GM19035 (cell line): ENCODE measurements at regions not wholly inside any gene's neighbourhood (a gene's known extent, or its start where the extent isn't known, plus 50 kb on each side); places are given as distances from the start of the nearest gene placed in this dataset.

Experiments
- ATAC-seq: cut with Tn5 transposase; IDR thresholded peaks from one replicate; pipeline ENCODE4 v1.9.1; 2021; ENCODE audit not compliant: unreplicated experiment

DNA sequence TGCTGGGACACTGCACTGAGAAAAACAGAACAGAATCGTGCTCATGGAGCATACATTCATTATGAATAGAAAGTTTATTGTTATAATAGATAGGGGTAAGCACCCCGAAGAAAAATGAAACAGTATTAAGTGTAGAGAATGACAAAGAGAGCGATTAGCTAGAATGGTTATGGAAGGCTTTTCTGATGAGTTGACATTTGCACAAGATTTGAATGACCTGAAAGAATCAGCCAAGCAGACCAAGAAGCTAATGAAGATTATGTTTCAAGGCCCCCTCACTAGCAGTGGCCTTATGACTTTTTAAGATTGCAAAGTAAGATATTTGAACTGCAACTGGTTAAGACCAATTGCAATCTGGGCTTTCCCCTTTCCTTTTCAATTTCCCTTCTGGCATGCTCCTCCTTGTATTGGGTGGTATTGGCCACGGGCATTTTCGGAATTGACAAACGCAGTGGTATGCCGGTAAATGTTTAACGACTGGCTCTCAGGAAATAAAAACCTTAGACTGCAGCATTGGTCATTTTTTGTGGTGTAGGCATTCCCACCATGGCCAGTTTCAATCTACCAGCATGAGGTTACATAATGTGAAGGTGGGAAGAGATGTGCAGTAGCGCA is 120.0 kb upstream of the CITED2 start:
- ATAC-seq, result no peak

DNA sequence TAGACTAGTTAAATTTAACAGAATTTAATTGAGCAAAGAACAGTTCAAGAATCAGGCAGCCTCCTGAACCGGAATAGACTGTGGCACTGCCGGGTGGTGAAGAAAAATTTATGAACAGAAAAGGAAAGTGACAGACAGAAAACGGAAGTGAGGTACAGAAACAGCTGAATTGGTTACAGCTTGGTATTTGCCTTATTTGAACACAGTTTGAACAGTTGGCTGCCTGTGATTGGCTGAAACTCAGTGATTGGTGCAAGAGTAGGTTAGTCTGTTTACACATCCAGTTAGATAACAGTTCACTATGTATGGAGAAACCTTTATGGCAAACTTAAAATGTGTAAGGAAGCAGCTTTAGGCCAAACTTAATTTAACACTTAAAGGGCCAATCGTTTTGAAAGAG is 116.0 kb upstream of the CITED2 start:
- no peak for ATAC-seq

DNA sequence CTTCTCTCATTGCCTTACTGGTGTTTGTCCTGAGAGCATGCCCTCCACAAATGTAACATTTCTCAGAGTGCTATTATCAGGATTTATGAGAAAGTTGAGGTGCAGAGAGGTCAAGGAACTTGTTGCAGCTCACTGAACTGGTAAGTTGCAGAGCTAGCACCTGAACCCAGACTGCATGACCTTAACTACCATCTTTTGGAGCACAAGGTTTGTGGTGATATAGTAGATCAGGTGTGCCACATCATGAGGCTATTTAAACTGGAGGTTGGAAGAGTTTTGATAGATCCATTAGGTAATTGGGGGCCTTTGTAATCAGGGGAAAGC is 112.0 kb upstream of the CITED2 start:
- no peak for ATAC-seq

DNA sequence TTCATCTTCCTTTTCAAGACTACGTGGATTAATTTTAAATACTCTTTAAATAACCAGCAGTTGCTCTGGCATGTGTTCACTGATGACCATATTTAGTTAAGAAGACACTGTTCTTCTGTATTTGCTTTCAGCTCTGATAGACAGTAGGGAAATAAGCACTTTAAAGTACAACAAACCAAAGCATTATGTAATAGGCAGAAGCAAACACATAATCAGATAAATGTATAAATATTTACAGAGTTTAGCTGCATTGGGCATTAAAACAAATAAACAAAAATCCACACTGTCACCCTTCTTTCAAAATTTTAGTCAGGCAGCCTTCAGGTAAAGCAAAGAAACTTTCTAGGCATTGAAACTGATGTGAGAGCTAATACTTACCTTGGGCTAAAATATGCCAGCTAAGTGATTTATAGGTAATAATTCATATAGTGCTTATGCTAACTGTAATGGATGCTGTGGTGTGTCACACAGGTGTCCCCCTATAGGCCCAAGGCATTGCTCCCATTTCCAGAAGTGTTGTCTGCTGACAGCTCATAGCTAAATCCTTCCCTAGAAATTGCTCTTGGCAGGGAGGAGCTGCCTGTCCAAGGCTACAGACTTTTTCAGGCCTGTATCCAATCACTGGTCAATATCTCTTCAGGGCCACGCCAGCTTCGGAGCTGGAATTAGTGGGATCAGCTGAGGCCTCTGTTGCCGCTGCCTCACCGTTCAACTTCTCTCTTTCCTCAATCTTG is 111.5 kb upstream of the CITED2 start:
- no peak for ATAC-seq

DNA sequence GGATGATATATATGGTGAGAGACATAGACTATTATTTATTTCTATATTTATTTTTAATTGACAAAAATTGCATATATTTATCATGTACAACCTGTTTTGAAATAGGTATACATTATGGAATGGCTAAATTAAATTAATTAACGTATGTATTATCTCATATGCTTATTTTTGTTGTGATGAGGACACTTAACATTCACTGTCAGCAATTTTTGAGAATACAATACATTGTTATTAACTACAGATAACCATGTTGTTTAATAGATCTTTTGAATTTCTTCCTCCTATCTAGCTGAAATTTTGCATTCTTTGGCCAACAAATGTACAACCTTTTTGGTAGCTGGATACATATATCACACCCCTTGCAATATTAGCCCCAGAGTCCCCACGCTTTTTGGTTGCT is 110.7 kb upstream of the CITED2 start:
- ATAC-seq, result no peak

DNA sequence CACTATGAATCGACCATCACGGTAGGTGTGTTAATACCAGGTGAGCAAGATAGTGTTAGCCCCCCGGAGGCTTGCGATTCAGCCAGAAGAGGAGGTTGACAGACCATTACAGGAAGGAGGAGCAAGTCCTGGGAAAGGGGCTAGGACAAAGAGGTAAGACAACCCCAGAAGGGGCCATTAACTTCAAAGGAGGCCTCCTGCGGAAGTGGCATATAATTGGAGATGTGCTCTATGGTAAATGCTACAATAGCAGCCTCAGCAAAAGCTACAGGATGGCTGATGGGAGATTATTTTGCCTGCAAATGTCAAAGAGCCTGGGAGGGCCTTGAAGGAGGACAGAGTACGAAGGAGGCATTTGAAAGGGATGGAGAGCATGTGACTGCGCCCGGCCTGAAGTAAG is 108.6 kb upstream of the CITED2 start:
- ATAC-seq, result no peak

DNA sequence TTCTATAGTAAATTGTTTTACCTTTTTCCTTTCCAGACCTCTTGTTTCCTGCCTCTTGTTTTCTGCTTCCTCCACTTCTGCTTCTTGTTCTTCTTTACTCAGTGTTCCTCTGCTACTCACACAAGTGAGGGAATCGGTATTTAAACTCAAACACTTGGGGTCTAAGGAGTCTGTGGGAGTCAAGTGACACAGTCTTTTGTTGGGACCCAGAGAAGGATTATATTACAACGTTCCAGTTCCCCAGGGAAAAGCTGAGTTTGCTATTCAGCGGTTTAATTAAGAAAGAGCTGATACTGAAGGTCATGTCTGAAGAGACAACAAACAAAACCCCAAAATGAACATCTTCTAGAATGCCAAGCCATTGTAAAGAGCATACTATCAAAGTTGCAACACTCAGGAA is 107.8 kb upstream of the CITED2 start:
- ATAC-seq, result no peak

DNA sequence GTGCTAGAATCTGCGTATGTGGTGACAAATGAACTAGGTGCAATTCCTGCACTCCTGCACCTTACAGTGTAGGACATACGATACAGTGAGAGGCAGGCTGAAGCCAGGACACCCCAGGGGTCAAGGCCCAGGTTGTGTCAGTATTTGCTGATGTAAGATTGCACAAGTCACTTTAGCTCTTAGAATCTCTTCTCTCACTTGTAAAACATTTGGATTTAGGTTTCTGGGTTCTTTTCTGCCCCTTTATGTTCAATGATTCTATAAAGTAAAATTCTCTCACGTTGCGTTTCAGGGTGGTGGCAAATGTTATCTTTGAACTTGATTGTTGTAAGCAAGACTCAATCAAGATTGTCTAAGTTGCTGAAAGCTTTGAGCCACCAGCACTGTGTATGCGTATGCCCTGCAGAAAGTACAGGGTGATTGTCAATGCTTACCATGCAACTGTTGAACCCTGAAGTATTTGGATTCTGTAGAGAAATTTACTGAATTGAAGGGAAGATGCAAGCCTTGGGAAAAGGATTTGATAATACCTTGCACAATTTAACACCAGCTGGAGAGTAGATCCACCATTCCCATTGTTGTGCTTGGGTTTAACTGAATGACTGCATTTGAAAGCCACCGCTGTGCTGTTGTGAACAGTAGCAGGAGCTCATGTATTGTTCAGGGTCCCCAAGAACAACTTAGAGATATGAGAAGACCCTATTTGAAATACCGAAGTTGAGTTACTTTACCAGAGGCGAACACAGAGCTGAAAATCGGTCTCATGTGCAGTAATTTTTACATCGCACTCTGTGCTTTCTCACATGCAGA is 106.1 kb upstream of the CITED2 start:
- no peak for ATAC-seq

DNA sequence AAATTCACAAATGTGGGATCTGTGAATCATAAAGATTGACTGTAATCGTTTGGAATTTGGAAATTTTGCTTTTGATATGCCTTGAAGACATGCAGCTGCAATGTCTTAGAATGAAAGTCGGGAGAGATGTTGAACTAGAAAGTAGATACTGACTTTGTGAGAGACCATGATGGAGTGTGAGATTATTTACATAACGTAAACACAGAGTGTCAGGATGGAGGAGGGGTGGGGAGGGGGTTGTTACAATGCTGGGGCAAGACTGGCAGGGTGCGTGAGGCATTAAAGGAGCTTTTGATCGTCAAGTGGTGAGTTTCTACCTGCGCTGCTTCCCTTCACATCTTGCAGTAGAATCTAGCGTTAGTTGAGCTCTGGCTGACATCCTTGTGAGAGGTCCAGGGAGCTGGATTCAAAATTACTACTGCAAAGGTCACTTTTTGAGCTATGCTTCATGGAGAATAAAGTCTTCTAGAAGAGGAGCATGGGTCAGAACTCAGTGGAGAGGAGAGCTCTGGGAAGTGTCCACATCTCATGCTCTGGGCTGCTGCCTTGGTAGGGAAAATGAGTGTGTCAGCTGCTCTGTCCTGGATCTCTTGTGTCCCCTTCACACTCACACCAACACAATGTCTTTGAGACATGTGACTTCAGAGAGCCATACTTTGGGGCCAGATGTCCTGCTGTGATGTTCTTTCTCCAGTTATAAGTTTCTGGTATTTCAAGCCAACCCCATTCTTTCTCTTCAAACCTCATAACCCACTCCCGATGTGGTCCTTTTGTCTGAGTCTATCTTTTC is 105.2 kb upstream of the CITED2 start:
- no peak for ATAC-seq

DNA sequence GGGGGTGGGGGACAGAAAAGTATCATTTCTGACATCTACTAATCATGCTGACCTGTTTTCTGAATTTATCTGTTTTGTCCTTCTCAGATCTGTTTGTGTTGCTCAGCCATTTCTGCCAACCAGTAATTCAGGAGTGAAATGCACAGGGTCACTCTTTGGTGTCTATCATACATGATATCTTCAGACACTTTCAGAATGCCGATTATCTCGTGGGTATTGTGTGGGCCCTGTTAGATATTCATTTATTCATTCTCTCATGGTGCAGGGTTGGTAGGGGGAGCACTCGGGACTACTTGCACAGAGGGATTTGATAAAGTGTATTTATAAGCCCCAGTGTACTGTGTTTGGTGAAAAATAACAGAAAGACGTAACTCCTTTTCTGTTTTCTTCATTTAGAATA is 101.2 kb upstream of the CITED2 start:
- no peak for ATAC-seq

DNA sequence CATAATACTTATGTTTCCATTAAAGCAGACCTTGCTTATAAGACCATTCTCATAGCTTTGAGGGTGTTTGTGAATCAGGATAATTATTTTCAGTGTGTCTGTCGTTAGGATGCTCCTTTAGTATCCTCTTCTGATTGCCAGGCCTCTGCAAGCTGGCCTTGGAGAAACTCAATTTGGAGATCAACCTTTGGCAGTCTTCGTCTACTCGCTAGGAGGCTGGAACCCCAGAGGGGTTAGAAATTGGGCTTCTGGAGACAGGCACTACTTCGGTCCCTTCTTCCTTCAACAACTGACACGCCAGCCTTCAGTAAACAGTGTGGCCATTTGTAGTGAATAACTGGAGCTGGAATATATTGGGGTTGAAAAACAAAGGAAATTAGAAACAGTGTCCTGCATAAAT is 100.8 kb upstream of the CITED2 start:
- no peak for ATAC-seq

DNA sequence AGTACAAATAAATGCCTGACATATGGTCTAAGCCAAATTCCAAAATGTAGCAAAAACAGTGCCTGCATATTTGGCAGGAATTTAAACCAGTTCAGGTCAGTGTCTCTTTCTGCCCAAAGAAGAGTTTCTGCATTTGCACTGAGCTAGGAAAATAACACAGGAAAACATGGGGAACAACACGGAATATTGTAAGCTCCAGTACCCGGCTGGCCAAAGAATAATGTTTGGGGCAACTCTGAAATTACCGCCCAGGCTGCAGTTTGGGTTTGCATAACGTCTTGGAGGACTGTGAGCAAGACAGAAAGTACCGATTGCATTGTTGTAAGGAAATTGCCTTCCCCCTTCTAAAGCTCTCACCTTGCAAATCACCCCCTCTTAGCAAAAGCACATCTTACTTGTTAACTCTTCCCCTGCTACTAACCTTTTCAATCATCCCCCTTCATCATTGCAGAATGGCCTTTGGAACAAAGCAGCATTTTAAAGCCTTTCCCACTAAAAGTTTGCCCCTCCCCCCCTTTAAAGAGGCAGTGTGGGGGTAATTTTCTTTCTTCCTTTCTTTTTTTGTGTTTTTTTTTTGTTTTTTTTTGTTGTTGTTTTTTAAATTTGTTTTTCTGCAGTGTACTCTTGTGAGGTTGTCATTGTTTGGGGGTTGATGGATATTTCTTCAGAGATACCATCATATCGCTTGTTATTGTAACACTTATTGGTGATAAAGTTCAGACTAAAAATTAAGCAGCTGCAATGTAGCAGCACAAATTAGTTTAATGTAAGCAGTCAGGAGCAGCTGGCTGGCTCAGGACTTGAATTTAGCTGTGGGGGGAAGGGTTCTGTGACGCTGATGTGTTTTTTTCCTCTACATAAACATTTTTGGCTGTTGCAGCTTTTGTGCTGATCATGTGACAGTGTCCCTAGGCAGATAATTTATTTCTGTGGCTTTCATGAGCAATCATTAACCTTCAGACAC is 100.0 kb upstream of the CITED2 start:
- peak; percentile 50 for ATAC-seq

DNA sequence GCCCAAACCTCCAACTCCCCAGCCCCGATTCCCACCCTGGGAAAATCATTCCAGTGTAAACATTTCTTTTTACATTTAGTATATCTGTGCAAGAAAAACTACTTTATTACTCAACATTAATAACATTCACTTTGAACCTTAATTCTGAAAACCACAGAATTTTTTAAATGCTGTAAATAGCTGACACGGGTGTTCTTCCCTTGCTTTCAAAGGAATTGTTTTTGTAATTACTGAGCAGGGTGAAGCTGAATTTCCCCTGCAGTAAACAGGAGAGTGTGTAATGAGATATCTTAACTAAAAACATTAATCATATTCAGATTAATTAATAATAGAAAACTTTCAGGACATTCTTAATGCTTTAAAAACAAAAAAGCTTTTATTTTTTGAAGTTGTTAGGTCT is 99.3 kb upstream of the CITED2 start:
- no peak for ATAC-seq

DNA sequence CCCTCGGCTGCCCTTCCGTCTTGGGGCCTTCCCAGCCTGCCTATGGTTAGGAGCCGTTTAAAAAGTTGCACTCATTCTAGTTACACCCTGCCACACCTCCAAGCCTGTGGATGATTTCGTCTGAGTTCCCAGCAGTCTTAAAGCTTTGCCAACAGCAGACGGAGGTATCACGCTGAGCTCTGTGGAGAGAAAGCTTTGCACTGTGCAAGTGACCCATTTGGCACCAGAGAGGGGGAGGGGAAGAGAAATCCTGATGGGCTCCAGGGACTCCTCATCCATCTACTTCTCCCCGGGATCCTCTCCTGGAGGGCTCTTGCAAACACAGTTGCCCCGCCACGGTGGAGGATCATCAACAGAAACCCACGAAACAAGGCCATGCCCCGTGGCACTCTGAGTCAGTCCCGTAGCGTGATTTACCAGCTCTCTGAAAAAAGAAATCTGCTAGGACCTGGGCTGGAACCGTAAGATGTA is 98.8 kb upstream of the CITED2 start:
- no peak for ATAC-seq

DNA sequence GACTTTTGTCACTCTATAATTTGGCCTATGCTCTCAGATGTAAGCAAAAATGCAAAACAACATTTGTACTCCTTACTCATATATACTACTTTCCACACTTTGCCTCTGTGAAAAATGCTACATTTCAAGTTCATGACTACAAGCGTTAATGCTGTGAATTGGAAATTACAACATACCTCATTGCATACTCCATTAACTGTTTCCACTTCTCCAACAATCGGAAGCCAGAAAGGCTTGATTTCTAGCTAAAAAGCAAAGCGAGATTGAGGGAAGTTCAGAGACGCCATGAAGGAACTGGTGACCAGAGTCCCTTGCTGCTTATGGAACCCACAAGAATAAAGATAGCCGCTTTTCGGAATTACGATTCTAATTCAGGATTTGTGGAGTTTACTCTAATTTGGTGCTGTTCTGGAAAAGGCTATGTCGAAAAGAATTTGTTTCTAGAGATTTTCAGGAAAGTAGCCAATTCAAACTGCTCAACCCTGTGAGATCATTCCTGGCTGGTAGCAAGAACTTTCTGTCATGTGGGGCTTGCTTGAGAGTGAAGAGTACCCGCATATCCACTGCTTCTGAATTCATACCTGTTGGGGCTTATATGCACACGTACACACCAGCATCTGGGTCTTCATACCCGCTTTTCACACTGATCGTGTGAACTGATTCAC is 98.0 kb upstream of the CITED2 start:
- ATAC-seq, result no peak

DNA sequence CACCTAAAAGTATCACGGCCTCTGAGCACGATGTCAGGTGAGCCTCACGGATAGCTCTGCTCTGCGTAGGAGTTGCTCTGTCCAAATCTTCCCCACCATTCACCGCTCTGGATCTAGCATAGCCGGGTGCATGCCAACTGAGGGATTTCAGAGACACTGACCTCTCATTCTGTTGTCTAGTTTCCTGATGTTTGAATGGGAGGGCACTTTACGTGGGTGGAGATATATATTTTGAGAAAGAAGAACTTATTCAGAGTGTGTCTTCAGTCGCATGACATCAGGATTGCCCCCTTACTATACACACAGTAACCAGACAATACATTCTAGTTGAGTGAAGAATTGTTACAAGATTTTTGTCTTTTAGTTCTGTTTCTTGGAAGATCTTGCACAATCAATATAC is 96.5 kb upstream of the CITED2 start:
- ATAC-seq, result no peak

DNA sequence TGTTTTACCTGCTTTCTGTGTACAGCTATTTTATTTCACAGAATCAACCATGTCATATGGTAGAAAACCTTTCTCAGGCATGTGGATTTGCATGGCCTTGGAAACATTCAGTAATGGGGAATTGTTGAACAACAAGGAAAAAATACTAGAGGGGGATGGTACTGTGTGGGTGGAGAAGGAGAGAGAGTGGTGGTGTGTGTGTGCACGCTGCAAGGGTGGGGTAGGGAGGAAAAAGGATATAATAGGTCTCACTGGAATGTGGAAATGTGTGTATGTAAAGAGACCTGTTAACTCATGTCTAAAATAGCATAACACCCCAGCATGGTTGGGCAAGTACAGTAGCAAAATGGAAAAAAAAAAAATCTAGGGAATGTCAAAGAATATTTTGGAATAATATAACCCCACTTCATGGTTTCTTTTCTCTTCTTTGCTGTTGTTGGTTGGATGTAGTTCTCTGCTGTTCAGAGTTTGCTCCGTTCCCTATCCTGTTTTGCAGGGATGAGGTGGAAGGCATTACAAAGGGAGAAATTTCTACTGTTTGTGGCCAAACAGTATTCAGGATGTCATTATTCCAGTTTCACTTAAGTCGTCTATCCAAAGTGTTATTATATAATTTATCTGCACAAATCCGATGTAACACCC is 93.9 kb upstream of the CITED2 start:
- ATAC-seq, result no peak

DNA sequence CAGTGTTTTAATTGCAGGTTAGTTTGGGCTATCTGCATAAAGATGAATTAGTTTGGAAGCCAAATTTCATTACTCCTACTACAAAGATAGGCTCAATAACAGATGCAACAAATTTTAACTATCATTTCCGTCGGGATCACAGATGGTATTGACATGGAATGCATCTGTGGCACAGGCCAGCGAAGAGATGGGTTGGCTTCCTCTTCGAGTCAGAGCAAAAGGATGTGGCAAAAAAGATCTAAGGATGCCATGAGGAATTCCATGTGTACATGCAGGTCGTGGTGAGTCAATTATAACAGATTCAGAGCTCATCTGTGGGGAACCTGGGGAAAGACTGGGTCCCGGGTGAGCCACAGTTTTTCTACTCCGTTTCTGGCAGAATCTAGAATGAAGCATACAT is 83.0 kb upstream of the CITED2 start:
- ATAC-seq, result no peak

DNA sequence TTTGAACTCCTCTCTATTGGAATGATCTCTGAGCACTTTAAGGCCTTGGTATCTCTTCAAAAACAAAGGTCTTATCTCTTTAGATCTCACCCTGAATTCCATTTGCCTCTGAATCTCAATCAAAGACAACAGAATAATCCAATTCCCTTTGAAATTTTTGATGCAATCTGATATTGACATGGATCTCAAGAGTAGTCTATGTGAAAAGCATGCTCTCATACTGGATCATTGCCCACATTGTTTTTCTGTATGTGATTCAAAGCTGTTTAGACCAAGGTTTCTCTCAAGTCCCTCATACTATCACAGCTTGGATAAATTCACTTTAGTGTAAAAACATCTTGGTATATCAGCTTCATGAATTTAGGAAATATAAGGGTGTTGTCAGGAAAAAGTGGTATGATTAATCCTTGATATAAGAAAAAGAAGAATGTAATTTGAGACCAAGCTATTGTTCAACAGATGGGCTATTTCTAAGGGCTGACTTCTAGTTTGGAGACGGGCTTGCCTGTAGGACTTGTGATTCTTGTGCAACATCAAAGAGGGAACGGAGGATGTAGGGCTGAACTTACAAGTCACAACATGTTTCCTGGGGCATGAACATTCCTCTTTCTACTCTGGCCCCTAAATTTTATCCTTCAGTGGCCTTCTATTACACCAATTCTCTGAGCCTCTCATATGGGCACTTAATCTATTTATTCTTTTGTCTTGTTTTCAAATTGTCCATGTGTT is 77.9 kb upstream of the CITED2 start:
- ATAC-seq, result no peak
